GM13976 (cell line): ENCODE measurements at regions not wholly inside any gene's neighbourhood (a gene's known extent, or its start where the extent isn't known, plus 50 kb on each side); places are given as distances from the start of the nearest gene placed in this dataset.
"Not testable (repeated sequence)": the region's sequence is repeated elsewhere in the genome, so short reads cannot be mapped to it uniquely, and the experiment has no call there.

Experiments used
- DNase-seq: peaks from one replicate; pipeline ENCODE4 v3.0.0; 2012; ENCODE audit warnings: low spot score
- CTCF ChIP-seq: IDR thresholded peaks from 2 replicates; pipeline ENCODE4 v1.5.1; 2012; ENCODE audit warnings: borderline replicate concordance, mild to moderate bottlenecking; ENCODE audit not compliant: insufficient read depth; ENCODE audit errors: extremely low read depth, missing control alignments, control extremely low read depth
- in situ Hi-C: fragments of 300-500 bp; cut with MboI; formaldehyde crosslinking; loops from one replicate; pipeline ENCODE4 v1.12.0; 2022; ENCODE audit warnings: low sequenced_read_pairs, mixed read lengths, inconsistent platforms; ENCODE audit not compliant: unreplicated experiment

- in situ Hi-C loops, DNase-seq: not testable (repeated sequence)
These were observed 51.5 kb upstream of the CDC42EP3 start for GRCh38 chr2:37722971-37723370.

GRCh38 chr2:37730037-37730818, 58.8 kb upstream of the CDC42EP3 start:
- DNase-seq, result no peak
- TF ChIP-seq CTCF, result no peak
- in situ Hi-C loops, result no loop called here

GRCh38 chr2:37732412-37732811, 61.0 kb upstream of the CDC42EP3 start:
- in situ Hi-C loops, DNase-seq: not testable (repeated sequence)

GRCh38 chr2:37733251-37733650, 61.8 kb upstream of the CDC42EP3 start:
- no peak for DNase-seq
- in situ Hi-C loops, result no loop called here
- TF ChIP-seq CTCF, result no peak

GRCh38 chr2:37733955-37734354, 62.5 kb upstream of the CDC42EP3 start:
- in situ Hi-C loops, DNase-seq: not testable (repeated sequence)

GRCh38 chr2:37734891-37735523, 63.6 kb upstream of the CDC42EP3 start:
- DNase-seq, in situ Hi-C loops: not testable (repeated sequence)

- DNase-seq, in situ Hi-C loops: not testable (repeated sequence)
These were observed 64.1 kb upstream of the CDC42EP3 start for GRCh38 chr2:37735524-37735910.

- no peak for DNase-seq
- TF ChIP-seq CTCF, result no peak
- in situ Hi-C loops, result no loop called here
These were observed 66.1 kb upstream of the CDC42EP3 start for GRCh38 chr2:37737507-37737906.

GRCh38 chr2:37738266-37738885, 66.9 kb upstream of the CDC42EP3 start:
- DNase-seq, result no peak
- TF ChIP-seq CTCF, result no peak
- in situ Hi-C loops, result no loop called here
